ENCODE measurements at regions not wholly inside any gene's neighbourhood (a gene's known extent, or its start where the extent isn't known, plus 50 kb on each side); places are given as distances from the start of the nearest gene placed in this dataset.

GRCh38 chr21:28508126-28508525, 484.6 kb downstream of the LTN1 start (continued):
- TF ChIP-seq HDGF (IDR thresholded peaks at IDR 0.05) (no peak), ATF1 (CRISPR knock-in tag; IDR thresholded peaks at IDR 0.05) (no peak), ATF1 (tag; IDR thresholded peaks at IDR 0.05) (no peak), IRF1 (CRISPR knock-in tag; IDR thresholded peaks at IDR 0.05; ENCODE audit: borderline replicate concordance) (no peak), POLR3G (IDR thresholded peaks at IDR 0.05; ENCODE audit: extremely low read depth, insufficient read length, insufficient replicate concordance) (no peak), ZNF184 (CRISPR knock-in tag; IDR thresholded peaks at IDR 0.05) (no peak), KDM1A (IDR thresholded peaks at IDR 0.05) (no peak)

- no peak for FAIRE-seq
- TF ChIP-seq ZNF280A (IDR thresholded peaks at IDR 0.05; ENCODE audit: low read depth, partially characterized antibody) (no peak), KAT2B (IDR thresholded peaks at IDR 0.05; ENCODE audit: low read depth, low read length) (no peak), NCOA4 (IDR thresholded peaks at IDR 0.05; ENCODE audit: partially characterized antibody) (no peak), CEBPB (tag; IDR thresholded peaks at IDR 0.05) (no peak), IRF2 (CRISPR knock-in tag; IDR thresholded peaks at IDR 0.05) (no peak), SP1 (CRISPR knock-in tag; IDR thresholded peaks at IDR 0.05) (no peak), SREBF2 (CRISPR knock-in tag; IDR thresholded peaks at IDR 0.05) (no peak), DMBX1 (CRISPR knock-in tag; IDR thresholded peaks at IDR 0.05; ENCODE audit: borderline replicate concordance) (no peak), HDAC2 (IDR thresholded peaks at IDR 0.05) (no peak), HNRNPK (IDR thresholded peaks at IDR 0.05; ENCODE audit: low read depth, low read length, poor library complexity, severe bottlenecking) (no peak), BRF2 (IDR thresholded peaks at IDR 0.05; ENCODE audit: borderline replicate concordance, insufficient read depth, insufficient read length) (no peak), TSC22D4 (tag; IDR thresholded peaks at IDR 0.05) (no peak), COPS2 (conservative IDR thresholded peaks at IDR 0.05) (no peak), ZNF780A (CRISPR knock-in tag; IDR thresholded peaks at IDR 0.05) (no peak), POLR2B (IDR thresholded peaks at IDR 0.05; ENCODE audit: low read depth, partially characterized antibody) (no peak), ZNF124 (CRISPR knock-in tag; IDR thresholded peaks at IDR 0.05) (no peak)
Observed at GRCh38 chr21:28496517-28496916, 496.2 kb downstream of the LTN1 start.

More at GRCh38 chr21:28496517-28496916, 496.2 kb downstream of the LTN1 start:
- Histone ChIP-seq H3K36me3 (ENCODE audit: control insufficient read depth, insufficient read depth, low read length) (no peaks in the 10 kb centered on the region), H3K27ac (ENCODE audit: extremely low read depth, low read depth, low read length) (no peak overlapping the region), H3K79me2 (ENCODE audit: control insufficient read depth, insufficient read depth, low read length) (no peaks in the 10 kb centered on the region), H3K4me3 (no peak overlapping the region), H3K27me3 (ENCODE audit: control insufficient read depth in 2 of 2, insufficient read depth in 2 of 2, low read length in 2 of 2) (no peaks in the 10 kb centered on the region), H2AFZ (ENCODE audit: low read depth, low read length) (no peak overlapping the region), H3K9ac (ENCODE audit: insufficient read depth in 1 of 2, low read depth in 2 of 2, low read length in 2 of 2) (no peak overlapping the region), H3K4me1 (replicated peaks in 1 of 2; ENCODE audit: control insufficient read depth in 2 of 2, insufficient read depth in 2 of 2, low read length in 2 of 2) (no peaks in the 10 kb centered on the region), H4K20me1 (replicated peaks; ENCODE audit: control insufficient read depth, insufficient read depth, low read length) (no peaks in the 10 kb centered on the region), H3K9me1 (ENCODE audit: control insufficient read depth, insufficient read depth, low read length) (no peaks in the 10 kb centered on the region), H3K9me3 (replicated peaks; ENCODE audit: control insufficient read depth, insufficient read depth, low read depth, low read length) (no peaks in the 10 kb centered on the region), H3K4me2 (ENCODE audit: insufficient read depth, low read length) (no peak overlapping the region)
- CTCF ChIA-PET (ENCODE audit: low intra/inter-chr PET ratio): no interaction called here
- intact Hi-C loops (cut with micrococcal nuclease): no loop called here
- in situ Hi-C loops (cut with MboI): no loop called here
- no TSS peak for BruUV-seq (replicated peaks)
- DNase-seq (ENCODE audit: extremely low read depth in 1 of 4, low spot score in 3 of 4): no peak
- ATAC-seq: no peak
- POLR2A ChIA-PET: no interaction called here
